ENCODE measurements at regions not wholly inside any gene's neighbourhood (a gene's known extent, or its start where the extent isn't known, plus 50 kb on each side); places are given as distances from the start of the nearest gene placed in this dataset.

GRCh38 chr15:36373550-36373949, 205.9 kb upstream of the CDIN1 start:
- Histone ChIP-seq H3K27me3 (no peaks in the 10 kb centered on the region), H3K4me3 (no peak overlapping the region), H3K9me3 (peaks cover 2% of the 10 kb centered on the region; the same call in 1 of the 2 replicates), H3K36me3 (no peaks in the 10 kb centered on the region)
- no peak for DNase-seq

GRCh38 chr15:36389107-36389506, 190.3 kb upstream of the CDIN1 start:
- DNase-seq = no peak
- H3K4me3 ChIP-seq = no peak overlapping the region
- no peaks in the 10 kb centered on the region for H3K9me3 ChIP-seq
- no peaks in the 10 kb centered on the region for H3K27me3 ChIP-seq
- no peaks in the 10 kb centered on the region for H3K36me3 ChIP-seq

GRCh38 chr15:36390491-36390890, 188.9 kb upstream of the CDIN1 start:
- Histone ChIP-seq H3K4me3 (no peak overlapping the region), H3K27me3 (no peaks in the 10 kb centered on the region), H3K36me3 (no peaks in the 10 kb centered on the region), H3K9me3 (no peaks in the 10 kb centered on the region)
- DNase-seq = no peak

GRCh38 chr15:36392676-36393266, 186.7 kb upstream of the CDIN1 start:
- H3K27me3 ChIP-seq = no peaks in the 10 kb centered on the region
- no peaks in the 10 kb centered on the region for H3K36me3 ChIP-seq
- H3K4me3 ChIP-seq = no peak overlapping the region
- no peak for DNase-seq
- no peaks in the 10 kb centered on the region for H3K9me3 ChIP-seq

- no peak for DNase-seq
- no peak overlapping the region for H3K4me3 ChIP-seq
- H3K36me3 ChIP-seq = no peaks in the 10 kb centered on the region
- no peaks in the 10 kb centered on the region for H3K27me3 ChIP-seq
- no peaks in the 10 kb centered on the region for H3K9me3 ChIP-seq
Observed at GRCh38 chr15:36398212-36398611, 181.2 kb upstream of the CDIN1 start.

GRCh38 chr15:36399276-36399675, 180.2 kb upstream of the CDIN1 start:
- H3K9me3 ChIP-seq = no peaks in the 10 kb centered on the region
- DNase-seq = no peak
- no peak overlapping the region for H3K4me3 ChIP-seq
- no peaks in the 10 kb centered on the region for H3K27me3 ChIP-seq
- no peaks in the 10 kb centered on the region for H3K36me3 ChIP-seq

- no peaks in the 10 kb centered on the region for H3K27me3 ChIP-seq
- H3K9me3 ChIP-seq = no peaks in the 10 kb centered on the region
- no peak for DNase-seq
- peak overlapping the region; percentile 38 for H3K4me3 ChIP-seq
- H3K36me3 ChIP-seq = no peaks in the 10 kb centered on the region
Observed at GRCh38 chr15:36400936-36401585, 178.4 kb upstream of the CDIN1 start.

- H3K4me3 ChIP-seq = peak overlapping the region; percentile 38
- H3K36me3 ChIP-seq = no peaks in the 10 kb centered on the region
- no peaks in the 10 kb centered on the region for H3K27me3 ChIP-seq
- H3K9me3 ChIP-seq = no peaks in the 10 kb centered on the region
- no peak for DNase-seq
Observed at GRCh38 chr15:36401586-36401966, 177.8 kb upstream of the CDIN1 start.

GRCh38 chr15:36403351-36403750, 176.1 kb upstream of the CDIN1 start:
- no peak for DNase-seq
- no peaks in the 10 kb centered on the region for H3K36me3 ChIP-seq
- no peaks in the 10 kb centered on the region for H3K9me3 ChIP-seq
- H3K4me3 ChIP-seq = no peak overlapping the region
- no peaks in the 10 kb centered on the region for H3K27me3 ChIP-seq

GRCh38 chr15:36406366-36406765, 173.1 kb upstream of the CDIN1 start:
- H3K4me3 ChIP-seq = no peak overlapping the region
- H3K27me3 ChIP-seq = no peaks in the 10 kb centered on the region
- no peaks in the 10 kb centered on the region for H3K36me3 ChIP-seq
- no peak for DNase-seq
- H3K9me3 ChIP-seq = no peaks in the 10 kb centered on the region

GRCh38 chr15:36406911-36407310, 172.5 kb upstream of the CDIN1 start:
- Histone ChIP-seq H3K4me3 (no peak overlapping the region), H3K36me3 (no peaks in the 10 kb centered on the region), H3K27me3 (no peaks in the 10 kb centered on the region), H3K9me3 (no peaks in the 10 kb centered on the region)
- no peak for DNase-seq

- no peaks in the 10 kb centered on the region for H3K27me3 ChIP-seq
- H3K9me3 ChIP-seq = no peaks in the 10 kb centered on the region
- H3K4me3 ChIP-seq = no peak overlapping the region
- no peaks in the 10 kb centered on the region for H3K36me3 ChIP-seq
- DNase-seq = no peak
Observed at GRCh38 chr15:36407647-36408046, 171.8 kb upstream of the CDIN1 start.

- no peak overlapping the region for H3K4me3 ChIP-seq
- H3K27me3 ChIP-seq = no peaks in the 10 kb centered on the region
- H3K36me3 ChIP-seq = no peaks in the 10 kb centered on the region
- no peaks in the 10 kb centered on the region for H3K9me3 ChIP-seq
- no peak for DNase-seq
Observed at GRCh38 chr15:36409819-36410218, 169.6 kb upstream of the CDIN1 start.

- DNase-seq = no peak
- Histone ChIP-seq H3K36me3 (no peaks in the 10 kb centered on the region), H3K9me3 (no peaks in the 10 kb centered on the region), H3K27me3 (no peaks in the 10 kb centered on the region), H3K4me3 (no peak overlapping the region)
Observed at GRCh38 chr15:36414670-36415069, 164.8 kb upstream of the CDIN1 start.

GRCh38 chr15:36415643-36416042, 163.8 kb upstream of the CDIN1 start:
- H3K9me3 ChIP-seq = no peaks in the 10 kb centered on the region
- no peak for DNase-seq
- no peaks in the 10 kb centered on the region for H3K27me3 ChIP-seq
- no peaks in the 10 kb centered on the region for H3K36me3 ChIP-seq
- no peak overlapping the region for H3K4me3 ChIP-seq

- H3K9me3 ChIP-seq = no peaks in the 10 kb centered on the region
- no peak for DNase-seq
- H3K27me3 ChIP-seq = no peaks in the 10 kb centered on the region
- no peaks in the 10 kb centered on the region for H3K36me3 ChIP-seq
- H3K4me3 ChIP-seq = no peak overlapping the region
Observed at GRCh38 chr15:36422631-36423030, 156.8 kb upstream of the CDIN1 start.

- Histone ChIP-seq H3K9me3 (no peaks in the 10 kb centered on the region), H3K36me3 (no peaks in the 10 kb centered on the region), H3K4me3 (no peak overlapping the region), H3K27me3 (no peaks in the 10 kb centered on the region; the same call in 1 of the 2 replicates)
- no peak for DNase-seq
Observed at GRCh38 chr15:36426691-36427090, 152.7 kb upstream of the CDIN1 start.

GRCh38 chr15:36428102-36428845, 151.2 kb upstream of the CDIN1 start:
- Histone ChIP-seq H3K9me3 (no peaks in the 10 kb centered on the region), H3K4me3 (no peak overlapping the region), H3K36me3 (no peaks in the 10 kb centered on the region)

More at GRCh38 chr15:36428102-36428845, 151.2 kb upstream of the CDIN1 start:
- no peaks in the 10 kb centered on the region; the same call in 1 of the 2 replicates for H3K27me3 ChIP-seq
- peak; percentile 68 for DNase-seq
